ENCODE measurements at regions not wholly inside any gene's neighbourhood (a gene's known extent, or its start where the extent isn't known, plus 50 kb on each side); places are given as distances from the start of the nearest gene placed in this dataset.
A peak's percentile ranks its signal among the peaks of the same experiment; 100 is the strongest.
"Not testable (repeated sequence)": the region's sequence is repeated elsewhere in the genome, so short reads cannot be mapped to it uniquely, and the experiment has no call there.

DNA sequence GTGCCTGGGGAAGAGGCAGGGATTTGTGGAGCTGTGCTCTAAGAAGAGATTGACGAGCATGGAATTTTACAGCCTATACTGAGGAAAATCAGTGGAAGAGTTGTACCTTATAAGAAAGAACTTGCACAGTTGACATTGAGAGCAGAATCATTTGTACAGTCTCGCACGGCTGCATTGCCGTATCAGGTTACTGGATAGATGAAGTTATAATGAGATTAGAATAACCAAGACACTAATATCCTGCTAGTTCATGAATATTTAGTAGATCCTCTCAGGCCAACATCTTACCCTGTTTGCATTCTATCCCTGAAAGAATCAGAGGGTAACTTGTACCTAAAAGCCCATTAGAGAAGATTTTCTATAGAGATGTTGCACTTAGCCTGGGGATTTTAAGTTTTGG, 447.1 kb downstream of the PREX1 start:
- TF ChIP-seq CTCF (IDR thresholded peaks at IDR 0.05; ENCODE audit: extremely low read depth, insufficient read depth, missing control alignments): no peak
- in situ Hi-C loops (cut with MboI; ENCODE audit: low pct_unique_long_range_greater_than_20kb, low sequenced_read_pairs, unreplicated experiment): no loop called here
- no peak for DNase-seq (ENCODE audit: low spot score)

- DNase-seq (ENCODE audit: low spot score): no peak
- no peak for TF ChIP-seq CTCF (IDR thresholded peaks at IDR 0.05; ENCODE audit: extremely low read depth, insufficient read depth, missing control alignments)
- in situ Hi-C loops (cut with MboI; ENCODE audit: low pct_unique_long_range_greater_than_20kb, low sequenced_read_pairs, unreplicated experiment): no loop called here
Measured at GRCh38 chr20:48378976-48379675, 448.7 kb downstream of the PREX1 start.

GRCh38 chr20:48377940-48378339, 449.9 kb downstream of the PREX1 start:
- DNase-seq (ENCODE audit: low spot score): no peak
- in situ Hi-C loops (cut with MboI; ENCODE audit: low pct_unique_long_range_greater_than_20kb, low sequenced_read_pairs, unreplicated experiment): no loop called here
- TF ChIP-seq CTCF (IDR thresholded peaks at IDR 0.05; ENCODE audit: extremely low read depth, insufficient read depth, missing control alignments): no peak

DNA sequence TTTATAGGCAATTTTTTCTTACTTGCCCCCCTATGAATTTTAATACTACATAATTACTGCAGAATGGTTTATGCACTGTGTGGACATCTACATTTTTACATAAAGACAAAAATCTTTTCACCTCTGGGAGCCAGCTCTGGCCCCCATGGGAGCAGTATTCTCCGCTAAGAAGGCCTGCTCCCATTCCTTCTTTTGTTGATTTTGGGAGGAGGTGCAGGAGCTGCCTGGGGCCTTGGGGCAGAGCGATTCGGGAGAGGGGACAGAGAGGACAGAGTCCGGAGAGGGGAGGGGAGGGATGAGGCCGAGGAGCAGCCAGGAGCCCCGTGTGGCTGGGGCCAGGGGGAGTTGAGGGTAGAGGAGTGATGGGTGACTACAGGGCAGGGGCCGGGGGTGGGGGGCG, 452.0 kb downstream of the PREX1 start:
- DNase-seq (ENCODE audit: low spot score): no peak
- TF ChIP-seq CTCF (IDR thresholded peaks at IDR 0.05; ENCODE audit: extremely low read depth, insufficient read depth, missing control alignments): no peak

DNA sequence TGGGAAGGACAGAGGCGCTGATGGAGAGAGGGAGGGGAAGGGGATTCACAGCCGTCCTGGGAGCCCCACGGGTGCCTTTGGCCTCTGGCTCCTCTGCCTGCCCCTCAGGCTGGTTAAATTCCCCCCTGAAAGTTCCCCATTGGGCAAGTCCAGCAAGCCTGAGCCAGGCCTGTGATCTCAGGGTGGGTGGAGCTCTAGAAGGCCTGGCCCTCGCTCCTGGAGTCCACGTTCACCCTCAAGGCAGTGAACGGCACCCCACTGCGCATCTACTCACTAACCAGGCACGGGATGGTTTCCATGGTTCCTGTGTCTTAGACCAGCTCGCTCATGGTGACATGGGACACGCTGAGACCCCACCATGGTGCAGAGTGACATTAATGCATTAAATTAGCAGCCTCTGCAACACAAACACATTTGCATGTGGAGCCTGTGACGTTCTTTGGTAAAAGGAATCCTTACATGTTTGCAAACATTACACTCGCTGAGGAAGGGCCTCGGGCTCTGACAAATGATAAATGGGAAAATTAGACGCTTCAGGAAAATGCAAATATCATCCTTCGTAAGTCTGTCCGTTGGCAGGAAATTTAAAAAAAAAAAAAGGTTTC, 452.7 kb downstream of the PREX1 start:
- DNase-seq (ENCODE audit: low spot score): no peak
- in situ Hi-C loops (cut with MboI; ENCODE audit: low pct_unique_long_range_greater_than_20kb, low sequenced_read_pairs, unreplicated experiment): no loop called here
- TF ChIP-seq CTCF (IDR thresholded peaks at IDR 0.05; ENCODE audit: extremely low read depth, insufficient read depth, missing control alignments): no peak

More for the DNA sequence above, 452.0 kb downstream of the PREX1 start:
- in situ Hi-C loops (cut with MboI; ENCODE audit: low pct_unique_long_range_greater_than_20kb, low sequenced_read_pairs, unreplicated experiment): no loop called here

GRCh38 chr20:48374031-48374907, 453.5 kb downstream of the PREX1 start:
- peak; percentile 38 for TF ChIP-seq CTCF (IDR thresholded peaks at IDR 0.05; ENCODE audit: extremely low read depth, insufficient read depth, missing control alignments)
- in situ Hi-C loops (cut with MboI; ENCODE audit: low pct_unique_long_range_greater_than_20kb, low sequenced_read_pairs, unreplicated experiment): not testable (repeated sequence)
- peak; percentile 37 for DNase-seq (ENCODE audit: low spot score)
